Superior temporal gyrus (tissue), 1 donor: ENCODE measurements at regions not wholly inside any gene's neighbourhood (a gene's known extent, or its start where the extent isn't known, plus 50 kb on each side); places are given as distances from the start of the nearest gene placed in this dataset.
"Not testable (repeated sequence)": the region's sequence is repeated elsewhere in the genome, so short reads cannot be mapped to it uniquely, and the experiment has no call there.

Experiments
- DNase-seq: peaks from one replicate; pipeline ENCODE4 v3.0.0-alpha.2; 2016; ENCODE audit errors: extremely low spot score

GRCh38 chr13:64248371-64249065 is 2832.9 kb upstream of the PCDH20 start:
- no peak for DNase-seq

- DNase-seq, result no peak
These were observed 2823.7 kb upstream of the PCDH20 start for GRCh38 chr13:64239372-64239771.

GRCh38 chr13:64234255-64234654 is 2818.6 kb upstream of the PCDH20 start:
- DNase-seq, result no peak

GRCh38 chr13:64223016-64223415 is 2807.4 kb upstream of the PCDH20 start:
- no peak for DNase-seq

GRCh38 chr13:64206430-64207225 is 2791.0 kb upstream of the PCDH20 start:
- DNase-seq, result no peak

GRCh38 chr13:64202517-64202916 is 2786.9 kb upstream of the PCDH20 start:
- DNase-seq, result no peak

GRCh38 chr13:64197232-64197631 is 2781.6 kb upstream of the PCDH20 start:
- DNase-seq, result no peak

GRCh38 chr13:64186503-64187250 is 2771.0 kb upstream of the PCDH20 start:
- DNase-seq, result no peak

- no peak for DNase-seq
These were observed 2770.4 kb upstream of the PCDH20 start for GRCh38 chr13:64186071-64186470.

GRCh38 chr13:64180756-64181155 is 2765.1 kb upstream of the PCDH20 start:
- DNase-seq, result no peak

GRCh38 chr13:64165826-64166225 is 2750.2 kb upstream of the PCDH20 start:
- DNase-seq, result no peak

- DNase-seq, result no peak
These were observed 2748.8 kb upstream of the PCDH20 start for GRCh38 chr13:64164435-64164834.

GRCh38 chr13:64160479-64160878 is 2744.8 kb upstream of the PCDH20 start:
- no peak for DNase-seq

- no peak for DNase-seq
These were observed 2743.3 kb upstream of the PCDH20 start for GRCh38 chr13:64158908-64159307.

GRCh38 chr13:64154514-64154913 is 2738.9 kb upstream of the PCDH20 start:
- no peak for DNase-seq

GRCh38 chr13:64130600-64130999 is 2715.0 kb upstream of the PCDH20 start:
- DNase-seq, result no peak

GRCh38 chr13:64130171-64130570 is 2714.5 kb upstream of the PCDH20 start:
- no peak for DNase-seq

- DNase-seq, result no peak
These were observed 2712.2 kb upstream of the PCDH20 start for GRCh38 chr13:64127856-64128255.

GRCh38 chr13:64127192-64127591 is 2711.5 kb upstream of the PCDH20 start:
- DNase-seq, result no peak

GRCh38 chr13:64121023-64121709 is 2705.5 kb upstream of the PCDH20 start:
- DNase-seq, result not testable (repeated sequence)

GRCh38 chr13:64099994-64100393 is 2684.3 kb upstream of the PCDH20 start:
- no peak for DNase-seq

GRCh38 chr13:64090311-64090710 is 2674.7 kb upstream of the PCDH20 start:
- DNase-seq, result no peak
